ENCODE measurements at regions not wholly inside any gene's neighbourhood (a gene's known extent, or its start where the extent isn't known, plus 50 kb on each side); places are given as distances from the start of the nearest gene placed in this dataset.

GRCh38 chr12:91620422-91620821 lies 437.8 kb upstream of the DCN start:
- Histone ChIP-seq H3K9me3 (ENCODE audit: insufficient read depth, low read depth) (no peaks in the 10 kb centered on the region), H3K4me2 (no peak overlapping the region), H2AFZ (no peak overlapping the region), H4K20me1 (ENCODE audit: insufficient read depth) (no peaks in the 10 kb centered on the region), H3K4me3 (no peak overlapping the region), H3K4me1 (replicated peaks; ENCODE audit: insufficient read depth) (peaks cover 19% of the 10 kb centered on the region), H3F3A (ENCODE audit: insufficient read depth, low read depth) (peaks cover 9% of the 10 kb centered on the region; the same call in 1 of the 2 replicates), H3K79me2 (ENCODE audit: low read depth) (no peaks in the 10 kb centered on the region), H3K27me3 (ENCODE audit: insufficient read depth, low read depth) (no peaks in the 10 kb centered on the region), H3K27ac (no peak overlapping the region), H3K36me3 (ENCODE audit: low read depth) (no peaks in the 10 kb centered on the region), H3K9me2 (ENCODE audit: insufficient read depth) (no peaks in the 10 kb centered on the region)
- intact Hi-C loops (cut with micrococcal nuclease; ENCODE audit: unreplicated experiment), result no loop called here
- POLR2A ChIA-PET (ENCODE audit: unreplicated experiment), result no interaction called here
- CTCF ChIA-PET, result no interaction called here
- BruUV-seq (replicated peaks), result no TSS peak
- TF ChIP-seq CTCF (conservative IDR thresholded peaks at IDR 0.05), result no peak
- TF ChIP-seq EZH2 (IDR thresholded peaks at IDR 0.05; ENCODE audit: low read depth), result no peak
- DNase-seq, result no peak

GRCh38 chr12:91618281-91618680 lies 435.7 kb upstream of the DCN start:
- Histone ChIP-seq H3K9me3 (ENCODE audit: insufficient read depth, low read depth) (no peaks in the 10 kb centered on the region), H4K20me1 (ENCODE audit: insufficient read depth) (no peaks in the 10 kb centered on the region), H3K4me2 (peak overlapping the region; percentile 64), H3K27me3 (ENCODE audit: insufficient read depth, low read depth) (no peaks in the 10 kb centered on the region), H3K4me1 (replicated peaks; ENCODE audit: insufficient read depth) (peaks cover 19% of the 10 kb centered on the region), H3K79me2 (ENCODE audit: low read depth) (no peaks in the 10 kb centered on the region), H3K9me2 (ENCODE audit: insufficient read depth) (no peaks in the 10 kb centered on the region), H2AFZ (0 out of 2 replicates have a peak overlapping the region, but pooled peaks have one; percentile 23), H3F3A (ENCODE audit: insufficient read depth, low read depth) (peaks cover 9% of the 10 kb centered on the region; the same call in 1 of the 2 replicates), H3K4me3 (peak overlapping the region; percentile 10; the same call in 1 of the 2 replicates), H3K36me3 (ENCODE audit: low read depth) (no peaks in the 10 kb centered on the region), H3K27ac (peak overlapping the region; percentile 86)
- intact Hi-C loops (cut with micrococcal nuclease; ENCODE audit: unreplicated experiment), result loop anchor here (5.0 kb wide), 2 partner anchors 159 to 524 kb away; no protein-coding TSS in a partner anchor
- BruUV-seq (replicated peaks), result no TSS peak
- DNase-seq, result peak; percentile 2 to 71
- POLR2A ChIA-PET (ENCODE audit: unreplicated experiment), result interaction anchor here (0.6 kb wide), 1 partner anchor 159 kb away, joined by 3 read pairs; no protein-coding TSS in a partner anchor
- CTCF ChIA-PET, result no interaction called here
- no peak for TF ChIP-seq CTCF (conservative IDR thresholded peaks at IDR 0.05)
- TF ChIP-seq EZH2 (IDR thresholded peaks at IDR 0.05; ENCODE audit: low read depth), result no peak

GRCh38 chr12:91617818-91618217 lies 435.2 kb upstream of the DCN start:
- no peaks in the 10 kb centered on the region for H3K9me2 ChIP-seq (ENCODE audit: insufficient read depth)
- H3K36me3 ChIP-seq (ENCODE audit: low read depth), result no peaks in the 10 kb centered on the region
- no peaks in the 10 kb centered on the region for H3K9me3 ChIP-seq (ENCODE audit: insufficient read depth, low read depth)
- peak overlapping the region; percentile 86 for H3K27ac ChIP-seq
- no peaks in the 10 kb centered on the region for H4K20me1 ChIP-seq (ENCODE audit: insufficient read depth)
- TSS peak; percentile 99 for BruUV-seq (replicated peaks)
- no peaks in the 10 kb centered on the region for H3K79me2 ChIP-seq (ENCODE audit: low read depth)
- CTCF ChIA-PET, result no interaction called here
- H3K4me2 ChIP-seq, result peak overlapping the region; percentile 64
- peaks cover 9% of the 10 kb centered on the region; the same call in 1 of the 2 replicates for H3F3A ChIP-seq (ENCODE audit: insufficient read depth, low read depth)
- H2AFZ ChIP-seq, result 0 out of 2 replicates have a peak overlapping the region, but pooled peaks have one; percentile 23
- H3K4me1 ChIP-seq (replicated peaks; ENCODE audit: insufficient read depth), result peaks cover 19% of the 10 kb centered on the region
- POLR2A ChIA-PET (ENCODE audit: unreplicated experiment), result interaction anchor here (0.6 kb wide), 1 partner anchor 160 kb away, joined by 3 read pairs; no protein-coding TSS in a partner anchor
- intact Hi-C loops (cut with micrococcal nuclease; ENCODE audit: unreplicated experiment), result loop anchor here (5.0 kb wide), 2 partner anchors 159 to 524 kb away; no protein-coding TSS in a partner anchor
- DNase-seq, result peak; percentile 5 to 74
- no peaks in the 10 kb centered on the region for H3K27me3 ChIP-seq (ENCODE audit: insufficient read depth, low read depth)
- H3K4me3 ChIP-seq, result peak overlapping the region; percentile 10; the same call in 1 of the 2 replicates
- TF ChIP-seq EZH2 (IDR thresholded peaks at IDR 0.05; ENCODE audit: low read depth) (no peak), CTCF (conservative IDR thresholded peaks at IDR 0.05) (no peak)

All from PC-9 (cell line).